OCI-LY7 (cell line): ENCODE measurements at regions not wholly inside any gene's neighbourhood (a gene's known extent, or its start where the extent isn't known, plus 50 kb on each side); places are given as distances from the start of the nearest gene placed in this dataset.

Experiments
- EZH2phosphoT487 ChIP-seq: fragments of 200-600 bp; sonication (generic); IDR thresholded peaks from 2 replicates; pipeline ENCODE4 v1.6.1; 2018; ENCODE audit warnings: low read depth, borderline replicate concordance, mild to moderate bottlenecking, mixed run types, antibody characterized with exemption, low read length, moderate library complexity, mixed read lengths
- TF ChIP-seq, protein P1 (sequence below): fragments of 200-600 bp; sonication (generic); conservative IDR thresholded peaks from 2 replicates; pipeline ENCODE4 v1.5.1; 2014; ENCODE audit warnings: mild to moderate bottlenecking, antibody characterized with exemption, low read length, moderate library complexity, mixed read lengths

DNA sequence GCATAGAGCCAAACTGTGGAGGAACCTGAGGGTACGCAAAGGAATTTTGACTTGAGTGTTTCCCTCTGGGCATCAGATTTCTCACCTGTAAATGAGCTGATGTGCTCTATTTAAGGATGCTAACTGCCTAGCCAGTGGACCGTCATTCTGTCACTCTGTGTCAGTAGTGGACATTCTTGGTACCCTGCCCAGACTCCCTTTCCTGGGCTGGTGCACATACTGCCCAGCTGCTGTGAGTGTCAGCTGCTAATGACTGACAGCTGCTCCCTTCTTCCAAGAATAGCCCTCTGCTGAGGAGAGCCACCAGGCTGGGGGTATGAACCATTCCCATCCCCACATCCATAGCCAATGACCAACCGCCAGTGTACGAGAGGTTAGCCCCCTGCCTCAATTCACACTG lies 193.1 kb upstream of the DAB1 start:
- TF ChIP-seq, protein P1, sequence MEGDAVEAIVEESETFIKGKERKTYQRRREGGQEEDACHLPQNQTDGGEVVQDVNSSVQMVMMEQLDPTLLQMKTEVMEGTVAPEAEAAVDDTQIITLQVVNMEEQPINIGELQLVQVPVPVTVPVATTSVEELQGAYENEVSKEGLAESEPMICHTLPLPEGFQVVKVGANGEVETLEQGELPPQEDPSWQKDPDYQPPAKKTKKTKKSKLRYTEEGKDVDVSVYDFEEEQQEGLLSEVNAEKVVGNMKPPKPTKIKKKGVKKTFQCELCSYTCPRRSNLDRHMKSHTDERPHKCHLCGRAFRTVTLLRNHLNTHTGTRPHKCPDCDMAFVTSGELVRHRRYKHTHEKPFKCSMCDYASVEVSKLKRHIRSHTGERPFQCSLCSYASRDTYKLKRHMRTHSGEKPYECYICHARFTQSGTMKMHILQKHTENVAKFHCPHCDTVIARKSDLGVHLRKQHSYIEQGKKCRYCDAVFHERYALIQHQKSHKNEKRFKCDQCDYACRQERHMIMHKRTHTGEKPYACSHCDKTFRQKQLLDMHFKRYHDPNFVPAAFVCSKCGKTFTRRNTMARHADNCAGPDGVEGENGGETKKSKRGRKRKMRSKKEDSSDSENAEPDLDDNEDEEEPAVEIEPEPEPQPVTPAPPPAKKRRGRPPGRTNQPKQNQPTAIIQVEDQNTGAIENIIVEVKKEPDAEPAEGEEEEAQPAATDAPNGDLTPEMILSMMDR = no peak
- TF ChIP-seq EZH2phosphoT487 = no peak
